Endodermal cell (in vitro differentiated cells): ENCODE measurements at regions not wholly inside any gene's neighbourhood (a gene's known extent, or its start where the extent isn't known, plus 50 kb on each side); places are given as distances from the start of the nearest gene placed in this dataset.
A peak's percentile ranks its signal among the peaks of the same experiment; 100 is the strongest.

Source experiments
- DNase-seq: peaks from one replicate; pipeline ENCODE4 v3.0.0-alpha.2; 2017
- H3K27ac ChIP-seq: 2 replicates; pipeline ENCODE4 v1.5.1; 2013; ENCODE audit warnings: mild to moderate bottlenecking, low read depth, low read length, moderate library complexity
- H3K27me3 ChIP-seq: 2 replicates; pipeline ENCODE4 v1.6.1; 2013; ENCODE audit warnings: mild to moderate bottlenecking, low read length, moderate library complexity; ENCODE audit not compliant: insufficient read depth, control insufficient read depth, poor library complexity, severe bottlenecking
- H3K36me3 ChIP-seq: 2 replicates; pipeline ENCODE4 v1.7.0; 2013; ENCODE audit warnings: mild to moderate bottlenecking, low read length, moderate library complexity; ENCODE audit not compliant: control insufficient read depth, insufficient read depth
- H3K4me1 ChIP-seq: one replicate; pipeline ENCODE4 v1.7.0; 2013; ENCODE audit warnings: low read length; ENCODE audit not compliant: control insufficient read depth, insufficient read depth
- H3K4me3 ChIP-seq: 2 replicates; pipeline ENCODE4 v1.5.1; 2013; ENCODE audit warnings: mild to moderate bottlenecking, low read length, moderate library complexity
- H3K9ac ChIP-seq: 2 replicates; pipeline ENCODE4 v1.6.1; 2013; ENCODE audit warnings: mild to moderate bottlenecking, low read length, moderate library complexity; ENCODE audit not compliant: poor library complexity, severe bottlenecking; ENCODE audit errors: extremely low read depth
- H3K9me3 ChIP-seq: 2 replicates; pipeline ENCODE4 v1.6.1; 2013; ENCODE audit warnings: mild to moderate bottlenecking, low read length, moderate library complexity; ENCODE audit not compliant: control insufficient read depth
- H3K27ac Mint-ChIP-seq: 2 replicates; pipeline ENCODE4 v1.8.0; 2020; ENCODE audit warnings: mixed read lengths
- H3K27me3 Mint-ChIP-seq: 2 replicates; pipeline ENCODE4 v1.8.0; 2021; ENCODE audit warnings: mild to moderate bottlenecking, mixed read lengths; ENCODE audit not compliant: insufficient read depth
- H3K36me3 Mint-ChIP-seq: 2 replicates; pipeline ENCODE4 v1.8.0; 2020; ENCODE audit warnings: low read depth, mixed read lengths
- H3K4me1 Mint-ChIP-seq: 2 replicates; pipeline ENCODE4 v1.8.0; 2020; ENCODE audit warnings: mixed read lengths
- H3K4me3 Mint-ChIP-seq: 2 replicates; pipeline ENCODE4 v1.8.0; 2020; ENCODE audit warnings: mild to moderate bottlenecking, moderate library complexity, mixed read lengths
- H3K9me3 Mint-ChIP-seq: 2 replicates; pipeline ENCODE4 v1.8.0; 2020; ENCODE audit warnings: mild to moderate bottlenecking, mixed read lengths
- WGBS, 2 experiments: methylation state at CpG; one replicate each; pipeline versions ENCODE4 v1.1.5 to v1.1.7; 2013; ENCODE audit warnings: missing lambda C conversion rate in 2 of 2, mixed read lengths in 1 of 2; ENCODE audit not compliant: insufficient coverage in 1 of 2, insufficient read length in 1 of 2; 5-methylcytosine and 5-hydroxymethylcytosine counted together
- TF ChIP-seq, protein P1 (sequence below): fragments of 200-600 bp; sonication (generic); conservative IDR thresholded peaks from 2 replicates; pipeline ENCODE4 v1.5.0; 2021; ENCODE audit warnings: antibody characterized with exemption, mild to moderate bottlenecking

DNA sequence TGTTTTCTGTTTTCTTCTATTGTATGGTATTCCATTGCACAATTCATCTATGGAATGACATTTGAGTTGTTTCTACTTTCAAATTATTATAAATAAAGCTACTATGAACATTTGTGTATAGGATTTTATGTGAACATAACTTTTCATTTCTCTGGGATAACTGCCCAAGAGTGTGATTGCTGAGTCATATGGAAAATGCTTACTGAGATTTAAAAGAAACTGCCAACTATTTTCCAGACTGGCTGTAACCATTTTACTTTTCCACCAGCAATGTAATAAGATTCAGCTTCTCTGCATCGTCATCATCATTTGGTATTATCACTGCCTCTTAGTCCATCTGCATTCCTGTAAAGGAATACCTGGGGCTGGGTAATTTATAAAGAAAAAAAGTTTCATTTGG is 779.6 kb upstream of the PRMT6 start:
- Histone ChIP-seq H3K9ac (no peak overlapping the region), H3K9me3 (no peaks in the 10 kb centered on the region), H3K4me3 (no peak overlapping the region), H3K4me1 (no peaks in the 10 kb centered on the region), H3K27me3 (no peaks in the 10 kb centered on the region), H3K36me3 (no peaks in the 10 kb centered on the region), H3K27ac (no peak overlapping the region)
- no peaks in the 10 kb centered on the region for H3K27me3 Mint-ChIP-seq
- TF ChIP-seq, protein P1, sequence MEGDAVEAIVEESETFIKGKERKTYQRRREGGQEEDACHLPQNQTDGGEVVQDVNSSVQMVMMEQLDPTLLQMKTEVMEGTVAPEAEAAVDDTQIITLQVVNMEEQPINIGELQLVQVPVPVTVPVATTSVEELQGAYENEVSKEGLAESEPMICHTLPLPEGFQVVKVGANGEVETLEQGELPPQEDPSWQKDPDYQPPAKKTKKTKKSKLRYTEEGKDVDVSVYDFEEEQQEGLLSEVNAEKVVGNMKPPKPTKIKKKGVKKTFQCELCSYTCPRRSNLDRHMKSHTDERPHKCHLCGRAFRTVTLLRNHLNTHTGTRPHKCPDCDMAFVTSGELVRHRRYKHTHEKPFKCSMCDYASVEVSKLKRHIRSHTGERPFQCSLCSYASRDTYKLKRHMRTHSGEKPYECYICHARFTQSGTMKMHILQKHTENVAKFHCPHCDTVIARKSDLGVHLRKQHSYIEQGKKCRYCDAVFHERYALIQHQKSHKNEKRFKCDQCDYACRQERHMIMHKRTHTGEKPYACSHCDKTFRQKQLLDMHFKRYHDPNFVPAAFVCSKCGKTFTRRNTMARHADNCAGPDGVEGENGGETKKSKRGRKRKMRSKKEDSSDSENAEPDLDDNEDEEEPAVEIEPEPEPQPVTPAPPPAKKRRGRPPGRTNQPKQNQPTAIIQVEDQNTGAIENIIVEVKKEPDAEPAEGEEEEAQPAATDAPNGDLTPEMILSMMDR, result no peak
- no peaks in the 10 kb centered on the region for H3K36me3 Mint-ChIP-seq
- 90% methylated on average over 1 of the region's 1 CpG; no CpG with 5 or more reads in 1 of the 2 experiments for WGBS, 2 experiments
- H3K4me1 Mint-ChIP-seq, result peaks cover 4% of the 10 kb centered on the region
- no peak overlapping the region for H3K4me3 Mint-ChIP-seq
- H3K27ac Mint-ChIP-seq, result no peak overlapping the region
- H3K9me3 Mint-ChIP-seq, result no peaks in the 10 kb centered on the region
- DNase-seq, result no peak

DNA sequence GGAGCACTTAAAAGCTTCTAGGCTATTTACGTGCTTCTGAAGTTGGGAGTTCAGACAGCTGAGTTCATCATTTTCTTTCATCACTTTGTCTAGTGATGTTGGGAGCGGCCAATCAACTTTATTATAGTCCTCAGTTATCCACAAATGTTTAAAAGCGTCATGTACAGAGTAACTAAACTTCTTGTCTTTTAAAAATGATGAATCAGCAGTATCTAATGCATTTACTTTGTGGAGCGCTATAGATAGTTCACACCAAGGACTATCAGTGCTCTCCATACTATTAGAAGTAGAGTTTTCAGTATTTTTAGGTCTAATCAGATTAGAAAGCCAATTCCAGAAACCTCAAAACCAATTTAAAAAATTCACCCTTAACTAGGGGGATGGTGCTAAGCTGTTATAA is 778.7 kb upstream of the PRMT6 start:
- H3K9me3 Mint-ChIP-seq, result peaks cover 4% of the 10 kb centered on the region
- no peak overlapping the region for H3K4me3 Mint-ChIP-seq
- Histone ChIP-seq H3K4me1 (no peaks in the 10 kb centered on the region), H3K4me3 (peak overlapping the region; percentile 16), H3K9ac (no peak overlapping the region), H3K27me3 (no peaks in the 10 kb centered on the region), H3K36me3 (no peaks in the 10 kb centered on the region), H3K9me3 (no peaks in the 10 kb centered on the region), H3K27ac (no peak overlapping the region)
- TF ChIP-seq, protein P1, result no peak
- no peak for DNase-seq
- WGBS, 2 experiments, result 93 to 98% methylated on average over 3 to 4 of the region's 4 CpGs
- H3K36me3 Mint-ChIP-seq, result no peaks in the 10 kb centered on the region
- no peaks in the 10 kb centered on the region for H3K27me3 Mint-ChIP-seq
- no peak overlapping the region for H3K27ac Mint-ChIP-seq
- peaks cover 4% of the 10 kb centered on the region for H3K4me1 Mint-ChIP-seq

DNA sequence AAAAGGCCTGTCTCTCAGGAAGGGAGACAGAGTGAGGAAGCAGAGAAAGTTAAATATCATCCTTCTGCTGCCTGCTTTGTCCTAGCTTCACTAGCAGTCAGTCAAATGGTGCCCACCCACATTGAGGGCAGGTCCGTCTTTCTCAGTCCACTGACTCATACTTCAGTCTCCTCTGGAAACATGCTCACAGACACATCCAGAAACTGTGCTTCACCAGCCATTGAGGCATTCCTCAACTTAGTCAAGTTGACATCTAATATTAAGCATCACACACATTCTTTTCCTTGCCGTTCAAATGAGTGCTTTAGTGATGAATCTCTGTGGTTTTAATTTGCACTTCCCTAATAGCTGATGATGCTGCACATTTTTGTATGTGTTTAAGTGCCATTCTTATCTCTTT is 777.8 kb upstream of the PRMT6 start:
- H3K4me1 ChIP-seq, result no peaks in the 10 kb centered on the region

More for the DNA sequence above, 777.8 kb upstream of the PRMT6 start:
- Histone ChIP-seq H3K4me3 (no peak overlapping the region), H3K27me3 (no peaks in the 10 kb centered on the region), H3K9me3 (no peaks in the 10 kb centered on the region), H3K36me3 (no peaks in the 10 kb centered on the region), H3K27ac (no peak overlapping the region), H3K9ac (no peak overlapping the region)
- H3K4me3 Mint-ChIP-seq, result no peak overlapping the region
- DNase-seq, result no peak
- no peaks in the 10 kb centered on the region for H3K36me3 Mint-ChIP-seq
- no peak overlapping the region for H3K27ac Mint-ChIP-seq
- WGBS, 2 experiments, result 88 to 94% methylated on average over 1 to 2 of the region's 2 CpGs
- H3K9me3 Mint-ChIP-seq, result peaks cover 4% of the 10 kb centered on the region
- H3K27me3 Mint-ChIP-seq, result no peaks in the 10 kb centered on the region
- TF ChIP-seq, protein P1, result no peak
- peaks cover 4% of the 10 kb centered on the region for H3K4me1 Mint-ChIP-seq
